ELR (cell line): ENCODE measurements at regions not wholly inside any gene's neighbourhood (a gene's known extent, or its start where the extent isn't known, plus 50 kb on each side); places are given as distances from the start of the nearest gene placed in this dataset.
"Not testable (repeated sequence)": the region's sequence is repeated elsewhere in the genome, so short reads cannot be mapped to it uniquely, and the experiment has no call there.

Experiments used
- DNase-seq: peaks from one replicate; pipeline ENCODE4 v3.0.0-alpha.2; 2015; ENCODE audit warnings: low read depth

GRCh38 chr14:105760691-105761344, 234.4 kb downstream of the TMEM121 start:
- no peak for DNase-seq

DNA sequence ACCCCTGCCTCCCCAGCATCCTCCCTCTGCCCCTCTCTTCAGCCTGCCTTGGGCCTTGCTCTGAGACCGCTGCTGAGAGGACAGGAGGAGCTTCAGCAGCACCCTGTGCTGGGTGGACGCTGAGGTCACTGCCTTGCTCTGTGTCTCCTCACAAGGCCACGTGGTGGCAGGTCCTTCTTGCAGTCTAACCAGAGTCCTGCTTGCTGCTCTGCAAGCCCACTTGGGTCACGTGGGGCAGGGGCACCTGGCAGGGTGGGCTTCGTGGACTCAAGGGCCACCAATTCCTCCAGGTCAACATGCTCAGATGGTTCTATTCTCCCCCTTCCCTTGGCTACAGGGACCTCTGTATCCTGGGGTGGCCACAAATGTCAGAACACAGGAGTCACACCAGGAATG, 235.0 kb downstream of the TMEM121 start:
- DNase-seq, result not testable (repeated sequence)

DNA sequence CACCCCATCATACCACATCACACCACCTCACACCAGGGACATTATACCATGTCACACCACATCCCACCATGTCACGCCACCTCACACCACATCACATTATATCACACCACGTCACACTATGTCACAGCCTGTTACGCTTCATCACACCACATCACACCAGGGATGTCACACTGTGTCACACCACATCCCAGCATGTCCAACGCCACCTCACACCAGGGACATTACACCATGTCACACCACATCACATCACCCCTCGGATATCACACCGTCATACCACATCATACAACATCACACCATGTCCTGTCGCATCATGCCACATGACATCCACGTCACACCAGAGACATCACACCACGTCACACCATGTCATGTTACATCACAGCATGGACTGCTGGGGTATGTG, 235.5 kb downstream of the TMEM121 start:
- no peak for DNase-seq

GRCh38 chr14:105762262-105762661, 235.9 kb downstream of the TMEM121 start:
- DNase-seq, result not testable (repeated sequence)

- DNase-seq, result not testable (repeated sequence)
Measured at GRCh38 chr14:105764254-105764901, 238.0 kb downstream of the TMEM121 start.

DNA sequence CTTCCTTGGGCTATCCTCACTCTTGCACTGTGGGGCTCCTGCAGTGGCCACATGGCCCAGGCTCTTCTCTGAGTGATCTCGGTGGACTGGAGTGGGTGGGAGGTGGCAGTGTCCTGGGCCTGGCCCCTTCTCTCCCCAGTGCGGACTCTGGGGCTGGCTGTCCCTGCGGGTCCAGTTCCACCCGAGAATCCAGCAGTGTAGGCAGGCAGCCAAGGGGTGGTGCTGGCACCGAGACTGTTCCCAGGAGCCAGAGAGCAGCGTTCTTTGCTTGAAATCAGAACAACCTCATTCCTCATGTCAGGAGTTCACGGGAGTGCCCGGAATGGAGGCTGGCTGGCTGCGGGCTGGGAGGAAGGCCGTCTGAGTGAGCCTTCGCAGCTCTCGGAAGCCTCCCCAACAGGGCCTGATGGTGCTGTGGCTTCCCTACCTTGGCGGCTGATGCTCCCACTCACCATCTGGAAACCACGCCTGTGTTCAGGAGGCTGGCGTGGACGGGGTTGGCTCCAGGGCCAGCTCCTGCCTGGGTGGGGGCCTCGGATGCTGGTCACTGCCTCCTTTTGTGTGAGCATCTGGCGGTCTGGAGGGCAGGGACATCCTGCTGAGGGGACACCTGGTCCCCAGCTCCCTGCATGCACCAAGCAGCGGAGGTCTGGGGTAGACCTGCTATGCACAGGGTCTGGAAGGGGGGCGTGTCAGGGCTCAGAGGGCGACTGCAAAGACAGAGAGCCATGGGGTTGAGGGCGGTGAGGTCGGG, 238.9 kb downstream of the TMEM121 start:
- not testable (repeated sequence) for DNase-seq

DNA sequence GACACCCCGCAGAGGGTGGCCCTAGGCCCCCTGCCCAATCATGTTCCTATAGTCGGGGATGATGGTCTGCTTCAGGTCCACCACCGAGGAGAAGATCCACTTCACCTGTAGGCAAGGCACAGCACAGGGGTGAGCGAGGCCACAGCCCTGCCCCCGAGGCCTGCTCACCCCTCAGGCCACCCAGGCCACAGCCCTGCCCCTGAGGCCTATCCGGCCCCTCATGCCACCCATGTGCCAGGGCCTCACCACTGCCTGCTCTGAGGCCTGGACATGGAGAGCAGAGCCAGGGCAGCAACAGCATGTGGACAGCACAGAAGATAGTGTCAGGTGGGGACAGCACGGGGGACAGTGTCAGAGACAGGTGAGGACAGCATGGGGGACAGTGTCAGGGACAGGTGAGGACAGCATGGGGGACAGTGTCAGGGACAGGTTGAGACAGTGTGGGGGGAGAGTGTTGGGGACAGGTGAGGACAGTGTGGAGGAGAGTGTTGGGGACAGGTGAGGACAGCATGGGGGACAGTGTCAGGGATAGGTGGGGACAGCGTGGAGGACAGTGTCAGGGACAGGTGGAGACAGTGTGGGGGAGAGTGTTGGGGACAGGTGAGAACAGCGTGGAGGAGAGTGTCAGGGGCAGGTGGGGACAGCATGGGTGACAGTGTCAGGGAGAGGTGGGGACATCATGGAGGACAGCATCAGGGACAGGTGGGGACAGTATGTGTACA, 239.7 kb downstream of the TMEM121 start:
- DNase-seq, result no peak

DNA sequence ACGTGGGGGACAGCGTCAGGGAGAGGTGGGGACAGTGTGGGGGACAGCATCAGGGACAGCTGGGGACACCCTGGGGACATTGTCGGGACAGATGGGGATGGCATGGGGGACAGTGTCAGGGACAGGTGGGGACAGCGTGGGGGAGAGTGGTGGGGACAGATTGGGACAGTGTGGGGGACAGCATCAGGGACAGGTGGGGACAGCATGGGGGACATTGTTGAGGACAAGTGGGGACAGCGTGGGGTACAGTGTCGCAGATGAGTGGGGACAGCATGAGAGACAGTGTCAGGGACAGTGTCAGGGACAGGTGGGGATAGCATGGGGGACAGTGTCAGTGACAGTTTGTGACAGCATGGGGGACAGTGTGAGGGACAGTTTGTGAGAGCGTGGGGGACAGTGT, 240.9 kb downstream of the TMEM121 start:
- DNase-seq, result no peak

- not testable (repeated sequence) for DNase-seq
Measured at GRCh38 chr14:105768039-105768438, 241.7 kb downstream of the TMEM121 start.

DNA sequence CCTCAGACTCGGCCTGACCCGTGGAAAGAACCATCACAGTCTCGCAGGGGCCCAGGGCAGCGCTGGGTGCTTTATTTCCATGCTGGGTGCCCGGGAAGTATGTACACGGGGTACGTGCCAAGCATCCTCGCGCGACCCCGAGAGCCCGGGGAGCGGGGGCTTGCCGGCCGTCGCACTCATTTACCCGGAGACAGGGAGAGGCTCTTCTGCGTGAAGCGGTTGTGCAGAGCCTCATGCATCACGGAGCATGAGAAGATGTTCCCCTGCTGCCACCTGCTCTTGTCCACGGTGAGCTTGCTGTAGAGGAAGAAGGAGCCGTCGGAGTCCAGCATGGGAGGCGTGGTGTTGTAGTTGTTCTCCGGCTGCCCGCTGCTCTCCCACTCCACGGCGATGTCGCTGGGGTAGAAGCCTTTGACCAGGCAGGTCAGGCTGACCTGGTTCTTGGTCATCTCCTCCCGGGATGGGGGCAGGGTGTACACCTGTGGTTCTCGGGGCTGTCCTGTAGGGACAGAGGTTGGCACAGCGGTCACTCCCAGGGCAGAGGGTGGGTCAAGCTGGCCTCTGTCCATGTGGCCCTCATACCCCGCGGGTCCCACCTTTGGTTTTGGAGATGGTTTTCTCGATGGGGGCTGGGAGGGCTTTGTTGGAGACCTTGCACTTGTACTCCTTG, 242.8 kb downstream of the TMEM121 start:
- not testable (repeated sequence) for DNase-seq

GRCh38 chr14:105770619-105771216, 244.3 kb downstream of the TMEM121 start:
- not testable (repeated sequence) for DNase-seq

DNA sequence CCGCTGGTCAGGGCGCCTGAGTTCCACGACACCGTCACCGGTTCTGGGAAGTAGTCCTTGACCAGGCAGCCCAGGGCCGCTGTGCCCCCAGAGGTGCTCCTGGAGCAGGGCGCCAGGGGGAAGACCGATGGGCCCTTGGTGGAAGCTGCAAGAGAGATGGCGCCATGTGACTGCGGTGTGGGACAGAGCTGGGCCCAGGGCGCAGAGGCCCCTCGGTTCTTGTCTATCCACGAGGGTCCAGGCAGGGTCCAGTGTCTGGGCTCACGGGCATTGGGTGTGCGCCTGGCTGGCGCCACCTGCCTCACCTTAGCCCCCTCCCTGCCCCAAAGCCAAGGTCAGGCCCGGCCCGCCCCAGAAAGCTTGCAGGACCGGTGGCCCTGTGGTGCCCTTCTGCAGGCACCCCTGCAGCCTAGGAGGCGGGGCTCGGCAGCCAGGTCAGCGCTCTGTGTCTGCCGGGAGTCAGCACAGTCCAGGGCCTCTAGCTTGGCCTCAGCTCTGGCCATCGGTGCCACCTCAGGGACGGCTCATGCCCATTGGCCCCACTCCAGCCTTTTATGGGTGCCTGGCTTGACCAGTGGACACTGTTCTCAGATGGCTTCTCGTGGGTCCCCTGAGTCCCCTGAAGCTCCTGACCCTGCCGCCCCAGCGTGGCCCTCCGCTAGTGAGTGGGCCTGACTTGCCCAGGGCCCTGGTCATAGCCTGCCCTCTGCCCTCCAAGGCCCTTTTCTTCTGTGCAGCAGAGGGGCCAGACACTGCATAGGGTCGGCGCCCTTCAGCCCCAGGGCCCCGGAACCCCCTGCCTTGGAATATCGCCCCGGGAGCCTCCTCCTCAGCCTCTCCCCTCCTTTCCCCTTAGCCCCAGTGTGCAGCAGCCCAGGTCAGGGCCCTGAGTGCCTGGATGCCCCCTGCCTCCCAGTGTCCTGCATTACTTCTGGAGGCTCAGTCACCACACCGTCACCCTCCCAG, 245.2 kb downstream of the TMEM121 start:
- DNase-seq, result not testable (repeated sequence)

DNA sequence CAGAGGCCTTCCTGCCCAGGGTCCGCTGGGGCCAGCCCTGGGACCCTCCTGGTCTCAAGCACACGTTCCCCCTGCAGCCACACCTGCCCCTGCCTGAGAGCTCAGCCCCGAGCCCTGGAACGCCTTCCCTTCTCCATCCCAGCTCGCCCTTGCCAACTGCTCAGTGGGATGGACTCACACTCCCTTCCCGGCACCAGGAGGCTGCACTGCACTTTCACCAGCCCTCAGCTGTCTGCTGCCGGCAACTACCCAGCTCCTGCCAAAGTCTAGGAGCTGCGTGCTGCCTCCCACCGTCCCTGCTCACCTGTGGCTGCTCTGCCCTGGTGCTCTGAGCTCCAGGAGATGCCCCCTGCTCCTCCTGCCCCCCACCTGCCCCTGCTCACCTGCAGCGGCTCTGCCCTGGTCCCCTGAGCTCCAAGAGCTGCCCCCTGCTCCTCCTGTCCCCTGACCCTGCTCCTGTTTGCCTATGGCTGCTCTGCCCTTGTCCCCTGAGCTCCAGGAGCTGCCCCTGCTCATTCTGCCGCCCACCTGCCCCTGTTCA, 246.4 kb downstream of the TMEM121 start:
- DNase-seq, result not testable (repeated sequence)

- no peak for DNase-seq
Measured at GRCh38 chr14:105773584-105773983, 247.2 kb downstream of the TMEM121 start.

GRCh38 chr14:105774001-105774400, 247.6 kb downstream of the TMEM121 start:
- no peak for DNase-seq

GRCh38 chr14:105774585-105775348, 248.4 kb downstream of the TMEM121 start:
- DNase-seq, result not testable (repeated sequence)

DNA sequence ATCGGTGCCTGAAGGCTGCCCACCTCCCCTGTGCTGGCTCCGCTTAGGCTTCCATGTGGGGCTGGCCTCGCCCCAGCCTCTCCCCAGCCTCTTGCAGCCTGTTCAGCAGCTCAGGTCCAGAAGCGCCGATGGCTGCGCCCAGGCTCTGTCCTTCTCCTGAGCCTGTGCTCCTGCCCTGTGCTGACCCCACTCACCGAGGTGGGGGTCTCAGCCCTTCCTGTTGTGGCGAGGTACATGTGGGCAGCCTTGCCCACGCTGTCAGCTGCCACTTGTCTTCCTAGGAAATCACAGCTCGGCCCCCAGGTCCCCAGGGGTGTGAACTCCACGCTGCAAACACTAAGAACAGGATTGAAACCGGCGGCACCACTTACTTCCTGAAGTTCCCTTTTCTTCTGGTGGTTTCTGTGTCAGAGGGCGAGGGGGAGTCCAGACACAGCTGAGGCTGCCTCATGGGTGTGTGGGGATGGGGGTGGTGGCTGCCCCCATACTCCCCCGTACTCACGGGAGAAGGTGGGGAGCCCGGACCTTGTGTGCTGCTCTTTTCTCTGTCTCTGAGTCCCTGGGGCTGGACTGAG, 249.1 kb downstream of the TMEM121 start:
- DNase-seq, result not testable (repeated sequence)

GRCh38 chr14:105776112-105776511, 249.7 kb downstream of the TMEM121 start:
- not testable (repeated sequence) for DNase-seq

- DNase-seq, result no peak
Measured at GRCh38 chr14:105776924-105777323, 250.5 kb downstream of the TMEM121 start.
